CD4-positive, alpha-beta T cell treated with Interferon alpha-2 for 1 hour (primary cell): ENCODE measurements at regions not wholly inside any gene's neighbourhood (a gene's known extent, or its start where the extent isn't known, plus 50 kb on each side); places are given as distances from the start of the nearest gene placed in this dataset.

Source experiments
- DNase-seq, 2 donors: peaks; one replicate each; pipeline ENCODE4 v3.0.0-alpha.2; 2020 to 2022

DNA sequence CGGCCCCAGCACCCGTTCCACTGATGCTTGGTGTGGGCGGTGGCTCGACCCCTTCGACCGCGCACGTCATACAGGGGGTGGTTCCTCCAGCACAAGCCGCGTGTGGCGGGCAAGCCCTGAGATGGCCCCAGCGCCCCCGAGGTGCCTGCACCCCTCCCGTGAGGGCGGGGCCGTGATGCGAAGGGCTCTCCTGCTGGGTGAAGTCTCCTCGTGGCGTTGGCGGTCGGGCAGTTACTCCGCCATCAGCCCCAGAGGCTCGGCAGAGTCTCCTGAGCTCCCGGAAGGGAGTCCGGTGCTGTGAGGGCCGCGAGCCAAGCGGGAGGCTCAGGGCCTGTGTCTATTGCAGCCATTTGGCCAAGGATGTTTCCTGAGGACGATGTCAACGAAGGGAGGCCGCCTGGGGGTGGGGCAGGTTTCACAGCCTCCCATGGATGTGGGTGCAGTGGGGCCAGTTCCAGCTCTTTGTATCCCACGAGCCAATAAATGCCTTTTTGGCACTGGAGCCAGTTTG lies 78.1 kb upstream of the GALNT9 start:
- no peak for DNase-seq

DNA sequence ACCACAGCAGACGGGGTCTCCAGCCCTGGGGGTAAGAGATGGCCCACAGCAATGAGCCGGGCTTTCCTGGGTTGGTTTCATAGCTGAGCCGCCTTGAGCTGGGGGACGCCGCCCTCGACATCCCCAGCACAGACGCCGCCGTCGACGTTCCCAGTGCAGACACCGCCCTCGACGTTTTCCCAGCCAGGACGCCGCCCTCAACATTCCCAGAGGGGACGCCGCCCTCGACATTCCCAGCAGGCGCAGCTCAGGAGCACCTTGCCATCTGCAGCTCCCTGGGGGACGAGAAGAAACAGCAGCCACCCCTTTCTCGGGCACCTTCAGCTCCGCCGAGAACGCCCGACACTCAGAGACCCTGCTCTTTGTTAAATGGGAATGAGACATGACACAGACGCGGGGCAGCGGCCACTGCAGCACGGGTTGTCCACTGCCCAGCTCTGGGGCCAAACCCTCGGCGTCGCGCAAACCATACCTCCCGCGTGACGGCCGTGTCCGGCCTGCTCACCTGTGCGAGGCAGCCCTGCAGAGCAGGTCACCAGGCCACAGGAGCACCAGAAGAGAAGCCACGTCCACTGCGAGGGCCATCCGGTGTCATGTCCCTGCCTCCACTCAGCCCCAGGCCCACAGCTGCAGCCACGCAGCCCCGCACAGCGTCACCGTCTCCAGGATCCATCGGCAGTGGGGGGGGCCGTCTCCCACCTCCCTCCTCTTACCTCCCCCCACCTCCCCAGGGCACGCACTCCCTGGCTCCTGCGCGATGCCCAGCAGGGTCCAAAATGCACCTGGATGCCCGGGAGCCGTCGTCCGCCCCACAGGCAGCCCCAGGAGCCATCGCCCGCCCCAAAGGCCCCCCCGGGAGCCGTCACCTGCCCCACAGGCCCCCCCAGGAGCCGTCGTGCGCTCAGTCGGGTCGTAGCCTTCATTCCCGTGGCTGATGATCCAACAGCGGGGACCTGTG lies 77.4 kb upstream of the GALNT9 start:
- no peak for DNase-seq

DNA sequence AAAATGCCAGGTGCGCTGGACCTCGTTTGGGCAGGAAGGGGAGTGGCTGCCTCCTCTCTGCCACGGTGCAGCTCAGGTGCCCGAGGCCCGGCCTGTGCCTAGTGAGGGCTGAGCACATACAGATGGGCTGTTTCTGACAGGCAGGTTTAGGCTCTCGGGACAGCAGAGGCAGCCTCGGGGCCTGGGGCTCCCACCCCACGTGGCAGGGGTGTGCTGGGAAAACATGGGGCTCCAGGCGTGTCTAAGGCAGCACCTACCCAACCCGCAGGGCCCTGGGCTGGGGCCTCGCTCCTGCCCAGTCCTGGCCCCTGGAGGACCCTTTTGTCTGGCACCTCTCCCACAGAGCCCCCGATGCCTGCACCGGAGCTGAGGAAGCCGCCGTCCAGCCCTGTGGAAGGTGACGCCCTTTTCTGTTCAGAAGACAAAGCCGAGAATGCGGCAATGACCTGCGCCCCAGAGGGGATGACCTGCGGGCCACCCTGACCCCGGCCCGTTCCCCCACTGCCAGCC lies 76.4 kb upstream of the GALNT9 start:
- DNase-seq = no peak

DNA sequence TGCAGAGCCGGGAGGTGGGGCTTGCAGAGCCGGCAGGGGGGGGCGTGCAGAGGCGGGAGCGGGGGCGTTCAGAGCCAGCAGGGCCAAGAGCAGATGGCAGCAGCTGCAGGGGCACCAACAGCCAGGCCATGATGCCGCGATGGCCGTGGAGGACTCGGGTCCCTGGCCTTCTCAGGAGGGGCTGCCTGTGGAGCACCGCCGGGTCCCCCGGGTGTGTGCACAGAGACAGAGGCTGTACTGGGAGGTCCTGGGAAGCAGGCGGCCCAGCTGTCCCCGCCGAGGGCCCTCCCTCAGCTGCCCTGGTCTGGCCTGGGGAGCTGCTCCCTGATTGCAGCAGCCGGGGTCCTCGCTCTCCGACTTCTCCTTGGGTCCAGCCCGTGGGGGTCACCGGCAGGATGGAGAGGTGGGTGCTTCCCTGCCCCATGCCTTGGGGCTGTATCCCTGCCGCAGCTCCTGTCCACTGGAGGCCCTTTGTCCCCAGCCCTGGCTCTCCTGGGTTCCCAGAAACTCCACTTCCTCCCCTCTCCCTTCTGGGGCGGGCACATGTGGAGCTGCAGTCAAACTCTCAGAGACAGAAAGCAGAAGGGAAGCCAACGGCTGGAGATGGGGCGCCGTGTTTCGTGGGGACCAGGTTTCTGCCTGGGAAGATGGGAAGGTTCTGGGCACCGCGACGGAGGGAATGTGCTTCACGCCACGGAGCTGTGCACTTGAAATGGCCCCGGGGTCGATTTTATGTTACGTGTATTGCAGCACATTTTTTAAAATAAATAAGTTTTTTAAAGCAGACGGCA lies 75.8 kb upstream of the GALNT9 start:
- DNase-seq = no peak

DNA sequence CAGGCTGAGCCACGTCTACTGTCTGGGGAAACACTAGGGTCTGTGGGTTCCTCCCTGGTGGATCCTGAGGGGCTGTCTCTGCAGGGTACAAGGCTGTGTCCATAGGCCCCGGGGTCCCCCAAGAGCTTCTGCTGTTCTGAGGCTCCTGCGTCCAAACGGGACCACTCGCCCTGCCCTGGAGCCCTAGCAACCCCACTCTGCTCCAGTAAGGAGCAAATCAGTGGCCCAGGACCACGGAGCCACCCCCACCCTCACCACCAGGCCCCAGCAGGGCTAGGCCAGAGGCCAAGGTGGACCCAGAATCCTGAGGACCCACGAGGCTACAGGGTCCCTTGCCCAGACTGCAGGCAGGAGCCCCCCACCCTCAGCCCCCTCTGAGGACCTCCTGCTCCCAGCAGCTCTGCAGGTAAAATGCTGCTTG lies 75.1 kb upstream of the GALNT9 start:
- DNase-seq = no peak

DNA sequence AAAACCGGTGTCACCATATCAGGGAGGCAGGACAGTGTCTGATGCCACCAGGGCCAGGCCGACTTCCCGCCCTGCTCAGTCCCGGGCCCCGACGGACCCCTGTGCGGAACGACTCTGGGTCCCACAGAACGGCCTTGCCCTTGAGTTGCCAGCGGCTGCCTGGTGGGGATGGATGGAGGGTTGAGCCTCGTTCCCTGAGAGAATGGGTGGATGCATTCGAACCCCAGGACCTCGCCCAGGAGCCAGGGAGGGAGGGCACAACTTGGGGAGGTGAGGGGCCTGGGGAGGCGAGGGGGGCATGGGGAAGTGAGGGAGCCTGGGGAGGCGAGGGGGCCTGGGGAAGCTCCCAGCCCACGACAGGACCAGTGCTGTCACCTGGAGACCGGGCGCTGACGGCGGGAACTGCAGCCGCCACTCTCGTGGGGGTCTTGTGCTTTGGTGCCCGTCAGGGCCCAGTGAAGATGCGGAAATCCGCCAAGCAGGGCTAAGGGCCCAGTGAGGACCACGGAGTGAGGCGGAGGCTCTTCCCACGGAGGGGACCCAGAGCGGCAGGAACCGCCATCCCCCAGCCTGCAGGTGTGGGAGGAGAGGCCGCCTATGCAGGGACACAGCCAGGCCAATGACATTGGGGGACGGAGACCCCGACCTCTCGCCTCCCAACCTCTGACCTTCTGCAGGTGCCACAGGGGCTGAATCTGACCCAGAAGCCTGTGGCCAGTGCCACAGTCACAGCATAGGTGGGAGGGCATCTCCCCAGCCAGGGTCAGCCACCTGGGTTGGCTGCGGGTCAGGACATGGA lies 74.4 kb upstream of the GALNT9 start:
- DNase-seq = no peak

DNA sequence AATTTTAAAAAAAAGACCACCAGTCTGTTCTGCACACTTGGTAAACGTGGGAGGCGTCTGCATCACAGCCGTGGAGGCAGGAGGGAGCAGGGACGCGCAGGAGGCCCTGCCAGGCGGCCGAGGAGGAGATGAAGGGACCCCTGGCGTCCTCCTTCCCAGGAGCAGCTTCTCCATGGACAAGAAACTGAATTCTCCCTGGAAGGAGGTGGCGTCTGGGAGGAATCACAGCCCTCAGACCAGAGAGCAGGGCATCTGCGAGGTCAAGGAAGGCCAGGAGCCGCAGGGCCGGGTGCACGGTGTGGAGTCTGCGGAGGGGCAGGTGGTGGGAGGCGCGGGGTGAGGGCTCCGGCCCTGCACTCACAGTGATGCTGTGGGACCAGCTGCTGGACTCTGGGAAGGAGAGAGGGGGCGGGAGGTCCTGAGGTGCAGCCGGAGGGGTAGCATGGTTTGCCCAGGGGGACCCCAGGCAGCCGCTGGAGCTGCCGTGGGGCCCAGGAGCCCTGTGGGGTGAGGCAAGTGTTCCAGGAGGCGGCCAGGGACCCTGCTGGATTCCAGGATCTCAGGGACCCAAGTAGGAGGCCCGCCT lies 73.5 kb upstream of the GALNT9 start:
- no peak for DNase-seq

- DNase-seq = no peak
Observed at GRCh38 chr12:132401982-132402381, 72.6 kb upstream of the GALNT9 start.

DNA sequence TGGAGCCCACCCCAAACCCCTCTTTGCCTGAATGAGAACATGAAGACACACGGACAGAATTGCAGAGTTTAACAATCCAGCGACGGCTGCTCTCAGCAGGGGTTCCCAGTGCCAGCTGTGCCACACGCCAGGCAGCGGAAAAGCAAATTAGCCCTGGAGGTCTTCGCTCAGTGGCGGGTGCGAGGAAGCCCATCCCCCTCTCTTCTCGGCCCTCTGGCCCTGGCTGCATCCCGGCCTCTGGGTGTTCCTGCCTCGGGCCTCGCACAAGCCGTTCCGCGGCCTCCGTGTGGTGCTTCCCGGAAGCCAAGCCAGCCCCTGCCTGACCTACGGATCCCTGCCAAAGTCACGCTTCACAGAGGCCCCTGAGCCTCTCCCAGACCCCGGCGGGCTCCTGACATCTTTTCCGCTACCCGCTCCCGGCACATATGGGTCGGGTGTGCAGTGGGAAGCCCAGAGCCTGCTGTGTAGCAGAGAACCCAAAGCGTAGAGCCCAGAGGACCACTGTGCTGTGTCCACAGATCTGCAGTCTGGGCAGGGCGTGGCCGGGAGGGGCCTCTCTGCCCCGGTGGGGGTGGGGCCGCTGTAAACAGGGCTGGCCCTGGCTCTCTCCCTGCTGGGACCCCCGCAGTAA lies 70.7 kb upstream of the GALNT9 start:
- DNase-seq = no peak

GRCh38 chr12:132399092-132400010 lies 70.0 kb upstream of the GALNT9 start:
- DNase-seq = no peak

GRCh38 chr12:132398386-132398991 lies 69.1 kb upstream of the GALNT9 start:
- no peak for DNase-seq

DNA sequence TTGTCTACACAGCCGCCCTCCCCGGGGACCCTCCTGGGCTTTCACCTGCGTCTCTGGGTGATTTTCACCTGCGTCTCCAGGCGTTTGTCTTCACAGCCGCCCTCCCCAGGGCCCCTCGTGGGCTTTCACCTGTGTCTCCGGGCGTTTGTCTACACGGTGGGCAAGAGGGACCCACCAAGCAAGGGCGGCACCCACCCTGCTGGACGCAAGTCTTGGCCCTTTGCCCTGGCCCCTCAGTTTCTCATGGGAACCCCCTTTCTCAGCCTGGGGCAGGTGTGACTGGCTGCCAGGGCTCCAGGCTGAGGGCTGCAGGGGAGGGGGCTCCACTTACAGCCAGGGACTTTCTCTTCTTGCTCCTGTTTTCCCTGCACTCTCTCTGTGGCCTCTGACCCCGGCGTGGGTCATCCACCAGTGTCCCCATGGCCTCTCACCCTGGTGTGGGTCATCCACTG lies 68.6 kb upstream of the GALNT9 start:
- DNase-seq = no peak

- DNase-seq = no peak
Observed at GRCh38 chr12:132397152-132397933, 68.0 kb upstream of the GALNT9 start.

DNA sequence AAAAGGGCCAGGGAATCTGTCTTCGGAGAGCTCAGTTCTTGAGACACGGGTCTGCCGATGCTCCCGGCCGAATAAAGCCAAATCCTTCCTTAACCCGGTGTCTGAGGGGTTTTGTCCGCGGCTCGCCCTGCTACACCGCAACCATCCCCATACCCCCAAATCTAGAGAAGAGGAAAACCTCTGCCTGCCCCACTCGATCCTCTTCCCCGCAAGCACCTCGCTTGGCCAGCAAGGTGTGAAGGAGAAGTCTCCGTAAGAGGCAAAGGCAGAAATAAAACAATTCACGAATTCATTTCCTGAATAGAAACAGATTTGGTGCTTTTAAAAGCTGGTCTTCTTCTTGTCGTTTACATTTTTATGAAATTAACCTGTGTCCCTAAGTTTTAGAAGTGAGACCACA lies 67.3 kb upstream of the GALNT9 start:
- no peak for DNase-seq

- DNase-seq = no peak
Observed at GRCh38 chr12:132395908-132396305, 66.5 kb upstream of the GALNT9 start.

- no peak for DNase-seq
Observed at GRCh38 chr12:132395192-132395907, 66.0 kb upstream of the GALNT9 start.

GRCh38 chr12:132393991-132394949 lies 64.9 kb upstream of the GALNT9 start:
- no peak for DNase-seq
